IMR-90 (cell line): ENCODE measurements at regions not wholly inside any gene's neighbourhood (a gene's known extent, or its start where the extent isn't known, plus 50 kb on each side); places are given as distances from the start of the nearest gene placed in this dataset.

Experiments used
- ATAC-seq: fragments of 200-7000 bp; cut with Tn5 transposase; 2 replicates; pipeline ENCODE4 v1.9.1; 2020; ENCODE audit warnings: low read depth, mild to moderate bottlenecking, moderate library complexity
- BruUV-seq: library from RNA; stranded (reverse); fragments of 400-500 nt; replicated peaks from 2 replicates; lab custom pipeline; 2021; lab: Mats Ljungman, UMichigan
- CTCF ChIA-PET: fragments of 300-600 bp; formaldehyde crosslinking; extraction: SDS; loops from one replicate; lab custom pipeline; 2021; ENCODE audit warnings: antibody characterized with exemption; lab: Yijun Ruan, JAX
- POLR2A ChIA-PET: fragments of 300-600 bp; sonication (Branson Sonifier 250); formaldehyde crosslinking; loops from one replicate; lab custom pipeline; 2022; ENCODE audit warnings: antibody characterized with exemption; ENCODE audit not compliant: unreplicated experiment; lab: Charles Lee
- DNase-seq: peaks from one replicate; pipeline ENCODE4 v3.0.0; 2013
- H2AFZ ChIP-seq: replicated peaks from 2 replicates; pipeline ENCODE3; 2013; ENCODE audit warnings: low read length, mild to moderate bottlenecking; ENCODE audit not compliant: poor library complexity
- H2AK5ac ChIP-seq: 2 replicates; pipeline ENCODE4 v1.6.1; 2013; ENCODE audit warnings: low read depth, low read length, inconsistent platforms
- H2AK9ac ChIP-seq: replicated peaks from 2 replicates; pipeline ENCODE3; 2013; ENCODE audit warnings: mild to moderate bottlenecking, low read depth, low read length, moderate library complexity; ENCODE audit not compliant: poor library complexity
- H2BK120ac ChIP-seq: 2 replicates; pipeline ENCODE4 v1.6.1; 2013; ENCODE audit warnings: low read depth, low read length, inconsistent platforms
- H2BK15ac ChIP-seq: 3 replicates; pipeline ENCODE4 v1.6.1; 2013; ENCODE audit warnings: low read depth, low read length, inconsistent platforms
- H2BK20ac ChIP-seq: 2 replicates; pipeline ENCODE4 v1.6.1; 2013; ENCODE audit warnings: low read depth, mild to moderate bottlenecking, inconsistent platforms, low read length, moderate library complexity
- H2BK5ac ChIP-seq: 2 replicates; pipeline ENCODE4 v1.6.1; 2013; ENCODE audit warnings: mild to moderate bottlenecking, low read depth, low read length, inconsistent platforms; ENCODE audit not compliant: poor library complexity, severe bottlenecking
- H3K14ac ChIP-seq: replicated peaks from 2 replicates; pipeline ENCODE4 v1.6.1; 2013; ENCODE audit warnings: low read depth, low read length, inconsistent platforms
- H3K18ac ChIP-seq: 2 replicates; pipeline ENCODE4 v1.6.1; 2013; ENCODE audit warnings: low read depth, low read length, control low read depth
- H3K23ac ChIP-seq: 2 replicates; pipeline ENCODE4 v1.6.1; 2013; ENCODE audit warnings: low read depth, low read length, inconsistent platforms
- H3K27ac ChIP-seq: 2 replicates; pipeline ENCODE4 v1.5.1; 2013; ENCODE audit warnings: mild to moderate bottlenecking, control low read depth, low read length; ENCODE audit not compliant: insufficient read depth
- H3K27me3 ChIP-seq: 2 replicates; pipeline ENCODE4 v1.6.1; 2013; ENCODE audit warnings: low read length; ENCODE audit not compliant: control insufficient read depth, insufficient read depth
- H3K36me3 ChIP-seq: 2 replicates; pipeline ENCODE4 v1.6.1; 2013; ENCODE audit warnings: low read length, mixed read lengths; ENCODE audit not compliant: control insufficient read depth, insufficient read depth
- H3K4ac ChIP-seq: 2 replicates; pipeline ENCODE4 v1.6.1; 2013; ENCODE audit warnings: low read depth, low read length, inconsistent platforms
- H3K4me1 ChIP-seq: 2 replicates; pipeline ENCODE4 v1.6.1; 2013; ENCODE audit warnings: low read length, mixed read lengths; ENCODE audit not compliant: control insufficient read depth, insufficient read depth
- H3K4me2 ChIP-seq: 2 replicates; pipeline ENCODE4 v1.6.1; 2013; ENCODE audit warnings: low read depth, mild to moderate bottlenecking, control low read depth, low read length, moderate library complexity
- H3K4me3 ChIP-seq: 2 replicates; pipeline ENCODE4 v1.5.1; 2013; ENCODE audit warnings: low read depth, mild to moderate bottlenecking, control low read depth, low read length, moderate library complexity; ENCODE audit not compliant: insufficient read depth
- H3K56ac ChIP-seq: 2 replicates; pipeline ENCODE4 v1.6.1; 2013; ENCODE audit warnings: low read length, inconsistent platforms; ENCODE audit not compliant: insufficient read depth; ENCODE audit errors: extremely low read depth
- H3K79me1 ChIP-seq, 2 experiments: 2 replicates each; pipeline ENCODE4 v1.6.1; 2013; ENCODE audit warnings: low read length in 2 of 2, inconsistent platforms in 1 of 2, low read depth in 1 of 2
- H3K9ac ChIP-seq: 2 replicates; pipeline ENCODE4 v1.6.1; 2013; ENCODE audit warnings: low read depth, low read length, control low read depth
- H3K9me1 ChIP-seq: 2 replicates; pipeline ENCODE4 v1.6.1; 2013; ENCODE audit warnings: low read length, inconsistent platforms; ENCODE audit not compliant: insufficient read depth
- H3K9me3 ChIP-seq: 2 replicates; pipeline ENCODE4 v1.6.1; 2013; ENCODE audit warnings: low read length; ENCODE audit not compliant: control insufficient read depth, insufficient read depth
- H4K20me1 ChIP-seq: 2 replicates; pipeline ENCODE4 v1.6.1; 2013; ENCODE audit warnings: low read length, inconsistent platforms; ENCODE audit not compliant: insufficient read depth
- H4K5ac ChIP-seq: 2 replicates; pipeline ENCODE4 v1.6.1; 2013; ENCODE audit warnings: mild to moderate bottlenecking, low read depth, low read length, control low read depth
- H4K8ac ChIP-seq, 2 experiments: 2 replicates each; pipeline ENCODE4 v1.6.1; 2013; ENCODE audit warnings: low read depth in 2 of 2, low read length in 2 of 2, control low read depth in 1 of 2, inconsistent platforms in 1 of 2
- H4K91ac ChIP-seq: 2 replicates; pipeline ENCODE4 v1.6.1; 2013; ENCODE audit warnings: low read depth, low read length, inconsistent platforms; ENCODE audit not compliant: insufficient read depth
- WGBS, 2 experiments: methylation state at CpG; one replicate each; pipeline versions ENCODE4 v1.1.5 to v1.1.7; 2013; ENCODE audit warnings: missing lambda C conversion rate in 2 of 2; ENCODE audit not compliant: insufficient read length in 1 of 2; ENCODE audit errors: extremely low coverage in 2 of 2; 5-methylcytosine and 5-hydroxymethylcytosine counted together
- dilution Hi-C: fragments of 300-500 bp; cut with HindIII; formaldehyde crosslinking; loops from one replicate; pipeline ENCODE4 v1.14.3; 2018; ENCODE audit warnings: low sequenced_read_pairs; ENCODE audit not compliant: unreplicated experiment
- in situ Hi-C: fragments of 300-500 bp; cut with MboI; formaldehyde crosslinking; loops from 3 replicates; pipeline ENCODE4 v1.14.3; 2019; ENCODE audit warnings: low sequenced_read_pairs, inconsistent platforms, mixed read lengths
- intact Hi-C: fragments of 100-400 bp; cut with micrococcal nuclease; formaldehyde crosslinking; loops from 2 replicates; pipeline ENCODE4 v1.10.0; 2022
- TF ChIP-seq, protein P1 (sequence below): fragments of 150-350 bp; IDR thresholded peaks from 2 replicates; pipeline ENCODE4 v1.6.1; 2017; ENCODE audit warnings: mild to moderate bottlenecking, antibody characterized with exemption, low read length, low read depth

DNA sequence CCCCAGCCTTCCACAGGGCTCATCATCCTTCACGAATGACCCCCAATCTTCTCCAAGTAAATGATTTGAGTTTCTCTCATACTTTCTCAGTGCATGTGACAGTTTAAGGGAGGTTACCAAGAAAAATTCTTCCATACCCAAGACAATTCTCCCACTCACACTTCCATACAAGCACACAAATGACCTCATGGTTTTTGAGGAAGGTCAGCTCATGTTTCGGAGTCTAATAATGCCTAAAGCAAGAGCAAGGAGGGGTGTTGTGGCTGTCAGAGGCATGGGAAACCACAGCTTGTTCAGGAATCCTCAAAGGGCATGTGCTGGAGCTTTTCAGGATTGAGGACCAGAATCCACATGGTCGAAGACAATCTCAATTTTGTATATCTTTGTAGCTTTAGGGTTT, 279.0 kb downstream of the MAFB start:
- ChIA-PET CTCF (no interaction called here), POLR2A (no interaction called here)
- no peak overlapping the region for H4K8ac ChIP-seq
- H4K20me1 ChIP-seq, result no peaks in the 10 kb centered on the region
- no peak overlapping the region for H3K56ac ChIP-seq
- no peak overlapping the region for H2AK5ac ChIP-seq
- ATAC-seq (no peak), DNase-seq (no peak)
- H3K4me2 ChIP-seq, result no peak overlapping the region
- no peak overlapping the region for H2AK9ac ChIP-seq
- TF ChIP-seq, protein P1, sequence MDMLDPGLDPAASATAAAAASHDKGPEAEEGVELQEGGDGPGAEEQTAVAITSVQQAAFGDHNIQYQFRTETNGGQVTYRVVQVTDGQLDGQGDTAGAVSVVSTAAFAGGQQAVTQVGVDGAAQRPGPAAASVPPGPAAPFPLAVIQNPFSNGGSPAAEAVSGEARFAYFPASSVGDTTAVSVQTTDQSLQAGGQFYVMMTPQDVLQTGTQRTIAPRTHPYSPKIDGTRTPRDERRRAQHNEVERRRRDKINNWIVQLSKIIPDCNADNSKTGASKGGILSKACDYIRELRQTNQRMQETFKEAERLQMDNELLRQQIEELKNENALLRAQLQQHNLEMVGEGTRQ, result no peak
- no peak overlapping the region for H3K23ac ChIP-seq
- H3K79me1 ChIP-seq, result no peaks in the 10 kb centered on the region
- no peaks in the 10 kb centered on the region for H3K9me3 ChIP-seq
- in situ Hi-C loops, result no loop called here
- H3K4me1 ChIP-seq, result no peaks in the 10 kb centered on the region
- no peak overlapping the region for H3K18ac ChIP-seq
- no CpG with 5 or more reads among the region's 3 CpGs for WGBS, 2 experiments
- no peak overlapping the region for H3K14ac ChIP-seq
- dilution Hi-C loops, result no loop called here
- H3K4ac ChIP-seq, result no peak overlapping the region
- no peak overlapping the region for H2BK5ac ChIP-seq
- H2BK120ac ChIP-seq, result no peak overlapping the region
- H3K27ac ChIP-seq, result no peak overlapping the region
- H3K9me1 ChIP-seq, result no peaks in the 10 kb centered on the region
- no peak overlapping the region for H2AFZ ChIP-seq
- no peak overlapping the region for H3K4me3 ChIP-seq
- no peak overlapping the region for H3K9ac ChIP-seq
- no peak overlapping the region for H2BK15ac ChIP-seq
- intact Hi-C loops, result no loop called here
- H4K5ac ChIP-seq, result no peak overlapping the region
- no peak overlapping the region for H4K91ac ChIP-seq
- H2BK20ac ChIP-seq, result no peak overlapping the region
- no peaks in the 10 kb centered on the region for H3K36me3 ChIP-seq
- BruUV-seq, result no TSS peak
- no peaks in the 10 kb centered on the region for H3K27me3 ChIP-seq
